ENCODE measurements at regions not wholly inside any gene's neighbourhood (a gene's known extent, or its start where the extent isn't known, plus 50 kb on each side); places are given as distances from the start of the nearest gene placed in this dataset.

- no peak for DNase-seq
Measured at GRCh38 chr3:80283783-80284182, 516.0 kb upstream of the ROBO1 start.

- DNase-seq: no peak
Measured at GRCh38 chr3:80278056-80278455, 510.3 kb upstream of the ROBO1 start.

GRCh38 chr3:80275120-80275519 is 507.3 kb upstream of the ROBO1 start:
- DNase-seq: no peak

- DNase-seq: no peak
Measured at GRCh38 chr3:80263260-80263659, 495.5 kb upstream of the ROBO1 start.

- no peak for DNase-seq
Measured at GRCh38 chr3:80261082-80261481, 493.3 kb upstream of the ROBO1 start.

- no peak for DNase-seq
Measured at GRCh38 chr3:80259736-80260135, 491.9 kb upstream of the ROBO1 start.

GRCh38 chr3:80252113-80252512 is 484.3 kb upstream of the ROBO1 start:
- no peak for DNase-seq

- no peak for DNase-seq
Measured at GRCh38 chr3:80247766-80248165, 480.0 kb upstream of the ROBO1 start.

- DNase-seq: no peak
Measured at GRCh38 chr3:80244390-80244789, 476.6 kb upstream of the ROBO1 start.

GRCh38 chr3:80241791-80242190 is 474.0 kb upstream of the ROBO1 start:
- DNase-seq: no peak

- DNase-seq: no peak
Measured at GRCh38 chr3:80239301-80239700, 471.5 kb upstream of the ROBO1 start.

GRCh38 chr3:80238606-80239005 is 470.8 kb upstream of the ROBO1 start:
- no peak for DNase-seq

- no peak for DNase-seq
Measured at GRCh38 chr3:80238152-80238551, 470.4 kb upstream of the ROBO1 start.

GRCh38 chr3:80234706-80235105 is 466.9 kb upstream of the ROBO1 start:
- DNase-seq: no peak

GRCh38 chr3:80233576-80233975 is 465.8 kb upstream of the ROBO1 start:
- DNase-seq: no peak

- DNase-seq: no peak
Measured at GRCh38 chr3:80232760-80233159, 465.0 kb upstream of the ROBO1 start.

GRCh38 chr3:80230962-80231361 is 463.2 kb upstream of the ROBO1 start:
- DNase-seq: no peak

- no peak for DNase-seq
Measured at GRCh38 chr3:80227216-80227615, 459.4 kb upstream of the ROBO1 start.

GRCh38 chr3:80215191-80215590 is 447.4 kb upstream of the ROBO1 start:
- no peak for DNase-seq

GRCh38 chr3:80213086-80213485 is 445.3 kb upstream of the ROBO1 start:
- DNase-seq: no peak

GRCh38 chr3:80192936-80193335 is 425.1 kb upstream of the ROBO1 start:
- no peak for DNase-seq

GRCh38 chr3:80190051-80190450 is 422.3 kb upstream of the ROBO1 start:
- DNase-seq: no peak

GRCh38 chr3:80187981-80188380 is 420.2 kb upstream of the ROBO1 start:
- no peak for DNase-seq

- DNase-seq: no peak
Measured at GRCh38 chr3:80159990-80160506, 392.2 kb upstream of the ROBO1 start.

- no peak for DNase-seq
Measured at GRCh38 chr3:80158332-80158731, 390.5 kb upstream of the ROBO1 start.

- no peak for DNase-seq
Measured at GRCh38 chr3:80157546-80157945, 389.7 kb upstream of the ROBO1 start.

Data from suppressor macrophage treated with lipopolysaccharide for 1 hour (primary cell).